ENCODE measurements at regions not wholly inside any gene's neighbourhood (a gene's known extent, or its start where the extent isn't known, plus 50 kb on each side); places are given as distances from the start of the nearest gene placed in this dataset.
"Not testable (repeated sequence)": the region's sequence is repeated elsewhere in the genome, so short reads cannot be mapped to it uniquely, and the experiment has no call there.

DNA sequence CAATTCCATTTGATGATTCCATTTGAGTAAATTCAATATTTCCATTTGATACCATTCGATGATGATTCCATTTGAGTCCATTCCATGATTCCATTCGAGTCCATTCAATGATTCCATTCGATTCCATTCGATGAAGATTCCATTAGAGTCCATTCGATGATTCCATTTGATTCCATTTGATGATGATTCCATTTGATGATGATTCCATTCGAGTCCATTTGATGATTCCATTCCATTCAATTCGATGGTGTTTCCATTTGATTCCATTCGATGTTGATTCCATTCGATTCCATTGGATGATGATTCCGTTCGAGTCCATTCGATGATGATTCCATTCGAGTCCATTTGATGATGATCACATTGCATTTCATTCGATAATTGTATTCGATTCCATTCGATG, 1095.2 kb downstream of the RPIA start:
- not testable (repeated sequence) for ATAC-seq; DNase-seq (ENCODE audit: low spot score)

DNA sequence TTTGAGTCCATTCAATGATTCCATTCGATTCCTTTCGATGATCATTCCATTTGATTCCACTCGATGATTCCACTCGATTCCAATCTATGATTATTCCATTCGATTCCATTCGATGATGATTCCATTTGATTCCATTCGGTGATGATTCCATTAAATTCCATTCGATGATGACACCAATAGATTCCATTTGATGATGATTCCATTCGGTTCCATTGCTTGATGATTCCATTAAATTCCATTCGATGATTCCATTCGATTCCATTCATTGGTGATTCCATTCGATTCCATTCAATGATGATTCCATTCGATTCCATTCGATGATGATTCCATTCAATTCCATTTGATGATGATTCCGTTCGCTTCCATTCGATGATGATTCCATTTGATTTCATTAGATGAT, 1104.1 kb downstream of the RPIA start:
- not testable (repeated sequence) for ATAC-seq; DNase-seq (ENCODE audit: low spot score)

DNA sequence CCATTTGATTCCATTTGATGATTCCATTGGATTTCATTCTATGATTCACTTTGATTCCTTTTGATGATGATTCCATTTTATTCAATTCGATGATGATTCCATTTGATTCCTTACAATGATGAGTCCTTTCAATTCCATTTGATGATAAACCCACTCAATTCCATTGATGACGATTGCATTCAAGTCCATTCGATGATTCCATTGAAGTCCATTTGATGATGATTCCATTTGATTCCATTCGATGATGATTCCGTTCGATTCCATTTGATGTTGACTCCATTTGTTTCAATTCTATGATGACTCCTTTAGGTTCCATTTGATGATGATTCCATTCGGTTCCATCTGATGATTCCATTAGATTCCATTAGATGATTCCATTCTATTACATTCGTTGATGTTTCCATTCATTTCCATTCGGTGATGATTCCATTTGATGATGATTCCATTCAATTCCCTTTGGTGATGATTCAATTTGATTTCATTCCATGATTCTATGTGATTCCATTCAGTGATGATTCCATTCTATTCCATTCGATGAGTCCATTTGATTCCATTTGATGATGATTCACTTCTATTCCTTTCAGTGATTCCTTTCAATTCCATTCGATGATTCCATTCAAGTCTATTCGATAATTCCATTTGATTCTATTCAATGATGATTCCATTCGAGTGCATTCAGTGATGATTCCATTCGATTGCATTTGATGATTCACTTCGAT, 1106.0 kb downstream of the RPIA start:
- no peak for ATAC-seq
- no peak for DNase-seq (ENCODE audit: low spot score)

DNA sequence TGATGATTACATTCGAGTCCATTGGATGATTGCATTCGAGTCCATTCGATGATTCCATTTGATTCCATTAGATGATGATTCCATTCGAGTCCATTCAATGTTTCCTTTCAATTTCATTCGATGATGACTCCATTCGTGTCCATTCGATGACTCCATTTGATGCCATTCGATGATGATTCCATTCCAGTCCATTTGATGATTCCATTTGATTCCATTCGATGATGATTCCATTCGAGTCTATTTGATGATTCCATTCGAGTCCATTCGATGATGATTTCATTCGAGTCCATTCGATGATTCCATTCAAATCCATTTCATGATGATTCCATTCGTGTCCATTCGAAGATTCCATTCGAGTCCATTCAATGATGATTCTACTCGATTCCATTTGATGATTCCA, 1109.7 kb downstream of the RPIA start:
- not testable (repeated sequence) for ATAC-seq; DNase-seq (ENCODE audit: low spot score)

- DNase-seq (ENCODE audit: low spot score); ATAC-seq: not testable (repeated sequence)
Observed at GRCh38 chr2:89806363-89806762, 1114.9 kb downstream of the RPIA start.

- DNase-seq (ENCODE audit: low spot score) = no peak
- no peak for ATAC-seq
Observed at GRCh38 chr2:89811295-89811694, 1119.8 kb downstream of the RPIA start.

GRCh38 chr2:89811910-89812309, 1120.4 kb downstream of the RPIA start:
- ATAC-seq; DNase-seq (ENCODE audit: low spot score): not testable (repeated sequence)

GRCh38 chr2:89814359-89814758, 1122.9 kb downstream of the RPIA start:
- not testable (repeated sequence) for DNase-seq (ENCODE audit: low spot score); ATAC-seq

DNA sequence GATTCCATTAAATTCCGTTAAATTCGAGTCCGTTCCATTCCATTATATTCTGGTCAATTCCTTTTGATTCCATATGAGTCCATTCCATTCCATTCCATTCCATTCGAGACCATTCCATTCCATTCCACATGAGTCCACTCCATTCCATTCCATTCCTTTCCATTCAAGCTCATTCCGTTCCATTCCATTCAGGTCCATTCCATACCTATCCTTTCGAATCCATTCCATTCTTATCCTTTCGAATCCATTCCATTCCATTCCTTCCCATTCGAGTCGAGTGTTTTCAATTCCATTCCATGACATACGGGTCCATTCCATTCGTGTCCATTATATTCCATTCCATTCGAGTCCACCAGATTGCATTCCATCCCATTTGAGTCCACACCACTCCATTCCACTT, 1127.4 kb downstream of the RPIA start:
- DNase-seq (ENCODE audit: low spot score) = no peak
- ATAC-seq = no peak

DNA sequence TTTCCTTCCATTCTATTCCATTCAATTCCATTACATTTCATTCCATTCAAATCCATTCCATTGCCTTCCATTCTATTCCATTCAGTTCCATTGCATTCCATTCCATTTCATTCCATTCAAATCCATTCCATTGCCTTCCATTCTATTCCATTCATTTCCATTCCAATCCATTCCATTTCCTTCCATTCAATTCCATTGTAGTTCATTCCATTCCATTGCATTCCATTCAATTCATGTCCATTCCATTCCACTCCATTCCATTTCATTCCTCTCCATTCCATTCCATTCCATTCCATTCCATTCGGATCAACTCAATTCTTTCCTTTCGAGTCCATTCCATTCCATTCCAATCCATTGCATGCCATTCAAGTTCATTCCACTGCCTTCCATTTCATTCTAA, 1128.3 kb downstream of the RPIA start:
- DNase-seq (ENCODE audit: low spot score) (no peak), ATAC-seq (no peak)

GRCh38 chr2:89820248-89820647, 1128.8 kb downstream of the RPIA start:
- DNase-seq (ENCODE audit: low spot score) (no peak), ATAC-seq (no peak)

GRCh38 chr2:89821455-89821945, 1130.0 kb downstream of the RPIA start:
- DNase-seq (ENCODE audit: low spot score) (no peak), ATAC-seq (no peak)

GRCh38 chr2:89822342-89822741, 1130.9 kb downstream of the RPIA start:
- not testable (repeated sequence) for ATAC-seq; DNase-seq (ENCODE audit: low spot score)

- DNase-seq (ENCODE audit: low spot score) = no peak
- ATAC-seq = no peak
Observed at GRCh38 chr2:89823556-89823955, 1132.1 kb downstream of the RPIA start.

DNA sequence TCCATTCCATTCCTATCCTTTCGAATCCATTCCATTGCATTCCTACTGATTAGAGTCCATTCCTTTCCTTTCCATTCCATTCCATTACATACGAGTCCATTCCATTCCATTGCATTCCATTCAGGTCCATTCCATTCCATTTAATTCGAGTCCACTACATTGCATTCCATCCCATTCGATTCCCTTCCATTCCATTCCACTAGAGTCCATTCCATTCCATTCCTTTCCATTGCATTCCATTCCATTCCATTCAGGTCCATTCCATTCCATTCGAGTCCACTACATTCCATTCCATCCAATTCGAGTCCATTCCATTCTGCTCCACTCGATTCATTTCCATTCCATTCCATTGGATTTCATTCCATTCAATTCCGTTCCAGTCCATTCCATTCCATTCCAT, 1133.6 kb downstream of the RPIA start:
- DNase-seq (ENCODE audit: low spot score) (no peak), ATAC-seq (no peak)

- not testable (repeated sequence) for ATAC-seq; DNase-seq (ENCODE audit: low spot score)
Observed at GRCh38 chr2:89826741-89827140, 1135.3 kb downstream of the RPIA start.

GRCh38 chr2:89827829-89828228, 1136.4 kb downstream of the RPIA start:
- ATAC-seq = peak; percentile 25
- DNase-seq (ENCODE audit: low spot score) = not testable (repeated sequence)

DNA sequence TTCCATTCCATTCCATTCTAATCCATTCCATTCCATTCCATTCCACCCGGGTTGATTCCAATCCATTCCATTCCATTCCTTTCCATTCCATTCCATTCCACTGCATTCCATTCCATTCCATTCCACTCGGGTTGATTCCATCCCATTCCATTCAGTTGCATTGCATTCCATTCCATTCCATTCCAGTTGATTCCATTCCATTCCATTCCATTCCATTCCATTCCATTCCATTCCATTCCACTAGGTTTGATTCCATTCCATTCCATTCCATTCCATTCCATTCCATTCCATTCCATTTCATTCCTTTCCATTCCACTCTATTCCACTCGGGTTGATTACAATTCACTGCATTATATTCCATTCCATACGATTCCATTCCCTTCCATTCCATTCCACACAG, 1136.9 kb downstream of the RPIA start:
- DNase-seq (ENCODE audit: low spot score); ATAC-seq: not testable (repeated sequence)

GRCh38 chr2:89828961-89829631, 1137.6 kb downstream of the RPIA start:
- peak; percentile 49 for ATAC-seq
- DNase-seq (ENCODE audit: low spot score) = not testable (repeated sequence)

DNA sequence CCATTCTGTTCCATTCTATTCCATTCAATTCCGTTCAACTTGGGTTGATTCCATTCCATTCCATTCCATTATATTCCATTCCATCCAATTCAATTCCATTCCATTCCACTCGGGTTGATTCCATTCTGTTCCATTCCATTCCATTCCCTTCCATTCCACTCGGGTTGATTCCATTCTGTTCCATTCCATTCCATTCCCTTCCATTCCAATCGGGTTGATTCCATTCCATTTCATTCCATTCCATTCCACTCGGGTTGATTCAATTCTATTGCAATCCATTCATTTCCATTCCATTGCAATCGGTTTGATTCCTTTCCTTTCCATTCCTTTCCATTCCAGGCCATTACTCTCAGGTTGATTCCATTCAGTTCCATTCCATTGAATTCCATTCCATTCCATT, 1138.4 kb downstream of the RPIA start:
- ATAC-seq = no peak
- no peak for DNase-seq (ENCODE audit: low spot score)

DNA sequence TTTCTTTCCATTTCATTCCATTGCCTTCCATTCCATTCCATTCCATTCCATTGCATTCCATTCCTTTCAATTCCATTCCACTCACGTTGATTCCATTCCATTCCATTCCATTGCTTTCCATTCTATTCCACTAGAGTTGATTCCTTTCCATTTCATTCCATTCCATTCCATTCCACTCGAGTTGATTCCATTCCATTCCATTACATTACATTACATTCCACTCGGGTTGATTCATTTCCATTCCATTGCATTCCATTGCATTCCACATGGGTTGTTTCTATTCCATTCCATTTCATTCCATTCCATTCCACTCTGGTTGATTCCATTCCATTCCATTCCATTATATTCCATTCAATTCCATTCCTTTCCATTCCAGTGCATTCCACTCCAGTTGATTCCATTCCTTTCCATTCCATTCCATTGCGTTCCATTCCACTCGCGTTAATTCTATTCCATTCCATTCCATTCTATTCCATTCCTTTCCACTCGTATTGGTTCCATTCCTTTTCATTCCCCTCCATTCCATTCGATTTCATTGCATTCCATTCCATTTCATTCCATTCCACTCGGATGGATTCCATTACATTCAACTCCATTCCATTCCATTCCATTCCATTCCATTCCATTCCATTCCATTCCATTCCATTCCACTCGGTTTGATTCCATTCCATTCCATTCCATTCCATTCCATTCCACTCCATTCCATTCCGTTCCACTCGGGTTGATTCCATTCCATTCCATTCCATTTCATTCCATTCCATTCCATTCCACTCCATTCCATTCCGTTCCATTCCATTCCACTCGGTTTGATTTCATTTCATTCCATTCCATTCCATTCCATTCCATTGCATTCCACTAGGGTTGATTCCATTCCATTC, 1139.1 kb downstream of the RPIA start:
- ATAC-seq = peak; percentile 51
- not testable (repeated sequence) for DNase-seq (ENCODE audit: low spot score)

All from left lobe of liver (tissue), 2 donors.